NCI-H2171 treated with DMSO at 0.1 percent for 48 hours (cell line): ENCODE measurements at regions not wholly inside any gene's neighbourhood (a gene's known extent, or its start where the extent isn't known, plus 50 kb on each side); places are given as distances from the start of the nearest gene placed in this dataset.

Experiments used
- DNase-seq: peaks from one replicate; lab custom pipeline; 2025; lab: John Stamatoyannopoulos, UW

DNA sequence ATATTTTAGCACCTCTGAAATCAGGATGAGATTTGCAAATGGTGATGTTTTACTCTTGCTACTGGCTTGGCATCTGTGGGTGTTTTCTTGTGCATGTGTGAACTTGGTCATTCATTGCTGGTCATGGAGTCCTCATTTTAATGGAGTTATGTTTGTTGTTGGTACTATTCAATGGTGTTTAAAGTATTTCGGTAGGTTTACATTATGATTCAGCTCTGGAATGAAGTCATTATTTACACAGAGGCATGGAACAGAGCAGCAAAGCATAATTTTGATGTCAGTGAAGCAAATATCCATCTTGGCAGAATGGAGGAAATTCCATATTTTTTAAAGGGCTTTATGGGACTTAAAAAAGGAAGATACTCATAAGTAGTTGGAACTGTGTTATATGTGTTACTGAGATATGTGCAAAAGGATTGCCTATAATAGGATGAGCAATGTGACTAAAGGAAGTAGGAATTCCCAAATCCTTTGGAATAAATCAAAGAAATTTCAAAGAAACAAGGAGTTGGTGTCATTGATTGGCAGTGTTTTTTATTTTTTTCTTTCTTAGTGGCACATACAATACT lies 147.4 kb downstream of the ACTBL2 start:
- DNase-seq: no peak

DNA sequence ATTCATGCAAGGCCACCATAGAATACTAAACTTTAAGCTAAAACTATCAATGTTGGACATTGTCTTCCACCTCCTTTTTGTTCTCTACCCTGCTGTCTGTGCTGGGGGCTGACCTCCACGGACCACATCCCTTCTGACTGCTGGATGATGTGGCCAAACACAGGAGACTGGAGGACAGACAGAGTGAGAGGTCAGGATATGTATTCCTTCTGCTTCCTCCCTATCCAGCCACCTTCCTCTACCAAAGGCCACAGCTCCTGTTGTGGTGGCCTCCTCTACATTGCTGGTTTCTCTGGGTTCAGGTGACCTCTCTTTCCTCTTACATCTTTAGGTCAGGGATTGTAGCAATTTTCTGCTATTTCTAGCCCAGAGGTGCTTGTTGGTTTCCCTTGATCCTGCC lies 148.1 kb downstream of the ACTBL2 start:
- DNase-seq: no peak

DNA sequence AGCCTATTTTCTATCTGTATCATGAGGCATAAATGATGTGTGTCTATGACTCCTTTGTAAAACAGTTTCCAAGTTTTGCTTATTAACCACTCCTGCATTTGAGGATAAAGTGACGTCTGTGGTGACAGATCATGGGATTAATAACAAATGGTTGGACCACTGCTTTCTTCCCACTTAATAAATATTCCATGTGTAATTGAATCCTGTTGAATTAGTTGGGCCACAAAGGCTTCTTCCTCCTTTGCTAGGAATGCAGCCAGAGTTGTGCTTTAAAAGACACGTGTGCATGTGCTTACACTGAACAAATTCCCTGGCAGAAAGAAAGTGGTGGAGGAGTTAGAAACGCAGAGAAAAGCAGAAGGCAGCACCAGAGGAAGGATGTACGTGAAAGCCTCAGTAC lies 150.2 kb downstream of the ACTBL2 start:
- DNase-seq: no peak

DNA sequence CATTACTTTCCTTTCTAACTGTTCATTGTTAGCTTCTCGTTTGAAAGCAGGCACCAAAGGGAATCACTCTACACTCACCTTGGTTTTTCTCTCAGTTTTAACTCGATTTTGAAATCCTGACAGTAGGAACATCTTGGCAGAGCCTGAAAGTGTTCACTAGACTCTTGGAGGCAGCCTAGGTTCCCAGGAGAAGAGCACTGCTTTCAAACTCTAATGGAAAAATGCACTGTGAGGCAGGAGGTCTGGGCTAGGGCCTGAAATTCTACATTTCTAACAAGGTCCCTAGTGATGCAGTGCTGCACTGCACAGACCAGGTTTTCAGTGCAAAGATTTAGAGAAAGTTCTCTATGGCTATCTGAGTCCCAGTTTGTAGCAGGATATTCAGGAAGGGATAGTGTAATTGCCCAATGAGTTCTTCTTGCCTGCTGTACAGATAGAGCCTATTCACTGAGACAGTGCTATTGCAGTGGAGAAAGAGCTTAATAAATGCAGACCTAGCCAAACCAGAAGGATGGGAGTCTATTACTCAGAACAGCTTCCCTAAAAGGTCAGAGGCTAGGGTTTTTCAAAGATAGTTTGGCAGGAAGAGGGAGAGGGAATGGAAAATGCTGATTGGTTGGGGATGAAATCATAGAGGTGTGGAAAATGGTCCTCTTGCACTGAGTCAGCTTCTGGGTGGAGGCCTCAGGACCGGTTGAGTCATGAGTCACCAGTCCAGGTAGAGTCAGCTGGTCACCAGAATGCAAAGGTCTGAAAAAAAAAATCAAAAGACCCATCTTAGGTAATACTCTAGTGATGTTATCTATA lies 153.9 kb downstream of the GPBP1 start:
- no peak for DNase-seq

DNA sequence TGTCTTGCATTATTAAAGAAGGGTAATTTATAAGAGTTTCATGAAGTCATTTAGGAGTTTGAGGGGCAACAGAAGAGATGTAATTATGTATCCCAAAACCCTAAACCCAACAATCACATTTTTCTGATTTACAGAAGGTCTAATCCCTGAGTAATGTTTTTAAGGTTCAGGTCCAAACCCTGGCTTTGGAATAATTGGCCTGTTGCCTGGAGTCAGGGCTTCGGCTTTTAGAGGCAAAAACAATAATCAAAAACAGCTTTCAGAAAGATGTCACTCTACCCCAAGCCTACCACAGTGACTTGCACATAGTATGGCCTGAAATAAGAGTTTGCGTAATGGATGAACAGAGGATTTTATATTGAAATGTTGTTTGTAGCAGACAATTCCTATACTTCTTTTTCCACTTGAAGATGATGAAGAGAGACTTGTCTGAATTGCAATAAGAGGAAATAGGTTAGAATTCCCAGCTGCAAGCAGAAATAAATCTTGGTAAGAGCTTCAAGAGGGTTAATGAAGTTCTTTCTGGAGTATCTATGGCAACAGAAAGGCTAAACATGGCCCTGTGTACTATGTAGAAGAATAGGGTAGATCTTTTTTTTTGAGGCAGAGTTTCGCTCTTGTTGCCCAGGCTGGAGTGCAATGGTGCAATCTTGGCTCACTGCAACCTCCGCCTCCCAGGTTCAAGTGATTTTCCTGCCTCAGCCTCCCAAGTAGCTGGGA lies 152.0 kb downstream of the GPBP1 start:
- DNase-seq: no peak

DNA sequence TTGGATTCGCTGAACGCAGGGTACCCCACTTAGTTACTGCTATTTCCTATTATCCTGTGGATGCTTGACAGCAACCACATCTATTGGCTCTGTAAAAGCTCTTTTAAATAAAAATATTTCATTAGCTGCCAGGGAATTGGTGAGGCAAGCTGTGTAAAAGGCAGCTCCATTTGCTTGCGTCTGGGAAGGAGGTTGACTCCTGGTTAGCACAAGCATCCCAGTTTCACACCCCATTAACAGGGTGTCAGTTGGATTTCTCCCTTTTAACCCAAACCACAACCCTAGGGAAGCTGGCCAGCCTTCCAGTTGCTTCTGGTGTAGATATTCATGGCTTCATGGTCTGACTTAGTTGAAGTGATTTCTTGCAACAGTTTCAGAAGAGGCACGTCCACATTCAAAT lies 151.0 kb downstream of the GPBP1 start:
- no peak for DNase-seq

DNA sequence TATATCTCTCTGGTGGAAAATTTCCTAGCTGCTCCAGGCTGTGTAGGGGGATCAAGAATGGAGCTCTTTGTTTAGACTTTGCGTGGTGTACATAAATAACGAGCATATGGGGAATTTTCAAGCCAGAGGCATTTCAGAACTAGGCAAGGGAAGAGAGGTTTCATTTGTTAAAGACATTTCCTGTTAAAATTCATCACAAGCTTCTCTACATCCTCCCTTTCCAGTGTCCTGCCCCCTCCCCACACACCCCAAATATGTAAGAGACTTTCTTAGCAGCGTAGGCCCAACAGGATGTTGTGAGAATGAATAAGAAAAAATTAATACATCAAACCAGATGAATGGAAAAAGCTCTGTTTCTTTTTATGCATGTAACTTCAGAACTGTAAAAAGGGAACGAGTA lies 150.3 kb downstream of the GPBP1 start:
- DNase-seq: no peak

DNA sequence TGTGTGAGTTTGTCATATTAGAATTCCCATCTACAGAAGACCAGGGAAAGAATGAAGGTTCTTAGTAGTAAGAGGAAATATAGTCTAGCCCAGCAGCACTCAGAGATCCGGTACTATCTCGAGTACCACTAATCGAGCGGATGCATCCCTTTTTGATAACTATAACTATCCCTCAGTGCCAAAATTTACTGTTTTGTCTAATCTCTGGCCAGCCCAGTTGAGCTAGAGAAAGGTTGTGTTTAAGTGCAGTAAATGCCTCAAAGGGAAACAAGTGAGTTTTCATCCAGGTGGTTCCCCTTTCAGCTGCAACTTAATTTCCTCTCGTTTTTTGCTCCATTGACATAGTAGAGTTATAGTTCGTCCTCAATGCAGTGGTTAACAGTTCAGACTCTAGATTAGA lies 146.7 kb downstream of the GPBP1 start:
- no peak for DNase-seq

DNA sequence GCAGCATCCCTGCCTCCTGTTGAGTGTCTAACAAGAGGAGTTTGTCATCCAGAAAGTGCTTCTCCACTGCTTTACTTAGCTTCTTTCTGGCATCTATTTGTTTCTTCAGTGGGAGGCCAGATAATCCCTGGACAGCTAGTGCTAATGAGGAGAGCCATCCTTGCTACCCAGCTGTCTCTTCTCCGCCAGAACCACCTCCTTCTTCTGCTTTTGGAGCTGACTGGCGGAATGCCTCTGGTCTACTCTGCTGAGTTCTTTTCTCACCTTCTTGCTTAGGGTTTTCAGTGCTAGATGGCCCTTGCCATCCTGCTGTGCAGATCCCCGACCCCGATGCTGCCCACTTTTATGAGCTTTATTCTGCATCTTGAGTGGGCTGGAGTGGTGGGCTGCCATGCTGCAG lies 145.8 kb downstream of the GPBP1 start:
- DNase-seq: no peak

DNA sequence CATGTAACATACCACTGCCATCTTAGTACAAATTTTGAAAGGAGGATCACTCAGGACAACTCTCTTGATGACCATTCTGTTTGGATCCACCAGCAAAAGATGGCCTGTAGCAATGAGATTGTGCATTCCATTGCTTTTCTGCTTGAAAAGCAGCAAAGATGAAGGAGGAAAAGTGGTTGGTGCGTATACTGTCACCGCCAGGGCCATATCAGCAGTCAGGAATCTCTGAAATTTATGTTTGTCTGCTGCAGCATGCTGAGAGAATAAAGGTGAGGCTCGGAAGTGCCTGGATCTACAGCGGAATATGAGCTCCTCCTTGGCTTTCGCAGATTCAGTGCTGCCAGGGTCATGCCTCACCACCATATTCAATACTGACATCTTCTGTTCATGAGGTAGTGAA lies 144.4 kb downstream of the GPBP1 start:
- no peak for DNase-seq

DNA sequence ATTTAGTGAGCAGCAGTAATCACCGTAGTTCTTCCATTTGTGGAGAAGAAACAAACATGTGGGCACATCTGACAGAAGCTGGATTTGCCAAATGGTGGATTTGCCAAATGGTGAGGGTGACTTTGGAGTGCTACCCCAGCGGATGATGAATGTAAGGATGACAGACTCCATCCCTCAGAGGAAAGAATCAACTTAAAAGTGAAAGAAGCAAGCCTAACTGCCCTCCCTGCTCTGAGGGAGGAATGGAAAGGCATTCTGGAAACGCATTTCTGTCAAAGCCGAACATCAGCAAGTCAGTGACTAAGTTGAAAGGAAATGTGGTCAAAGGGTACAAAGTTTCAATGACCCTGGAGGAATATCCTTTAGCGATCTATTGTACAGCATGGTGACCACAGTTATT lies 143.5 kb downstream of the GPBP1 start:
- no peak for DNase-seq

DNA sequence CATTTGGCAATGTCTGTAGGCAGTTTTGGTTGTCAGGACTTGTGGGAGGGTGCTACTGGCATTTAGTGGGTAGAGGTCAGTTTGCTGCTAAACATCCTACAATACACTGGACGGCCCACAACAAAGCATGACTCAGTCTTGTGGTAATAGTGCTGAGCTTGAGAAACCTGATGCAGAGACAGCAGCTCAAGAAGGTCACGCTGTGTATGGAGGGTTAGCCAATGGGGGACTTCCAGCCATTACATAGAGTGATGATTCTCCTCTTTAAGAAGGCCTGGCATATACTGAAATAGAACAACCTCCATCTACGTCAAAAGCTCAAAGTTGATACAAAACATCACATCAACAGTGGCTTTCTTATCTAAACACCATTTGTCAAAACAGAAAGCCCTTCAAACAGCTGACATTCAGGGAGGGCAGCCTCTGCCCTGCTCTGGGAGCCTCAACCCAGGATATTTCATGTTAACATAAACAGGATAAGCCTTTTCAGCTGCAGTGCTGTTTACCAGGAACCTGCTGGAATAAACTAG lies 143.0 kb downstream of the GPBP1 start:
- no peak for DNase-seq

DNA sequence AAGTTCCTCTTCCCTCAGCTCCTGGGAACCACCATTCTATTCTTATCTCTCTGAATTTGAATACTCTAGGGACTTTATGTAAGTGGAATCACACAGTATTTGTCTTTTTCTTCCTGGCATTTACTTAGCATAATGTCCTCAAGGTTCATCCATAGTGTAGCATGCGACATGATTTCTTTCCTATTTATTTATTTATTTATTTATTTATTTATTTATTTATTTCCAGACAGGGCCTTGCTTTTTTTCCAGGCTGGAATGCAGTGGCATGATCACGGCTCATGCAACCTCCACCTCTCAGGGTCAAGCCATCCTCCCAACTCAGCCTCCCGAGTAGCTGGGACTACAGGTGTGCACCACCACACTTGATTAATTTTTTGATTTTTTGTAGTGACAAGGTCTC lies 142.1 kb downstream of the GPBP1 start:
- DNase-seq: no peak
